GM23248 (cell line): ENCODE measurements at regions not wholly inside any gene's neighbourhood (a gene's known extent, or its start where the extent isn't known, plus 50 kb on each side); places are given as distances from the start of the nearest gene placed in this dataset.

Source experiments
- DNase-seq: peaks from one replicate; pipeline ENCODE4 v3.0.0-alpha.2; 2015
- H2AFZ ChIP-seq: fragments of 200-600 bp; sonication (generic); 2 replicates; pipeline ENCODE4 v1.6.1; 2016; ENCODE audit warnings: antibody characterized with exemption
- H3F3A ChIP-seq: fragments of 200-600 bp; sonication (generic); 2 replicates; pipeline ENCODE4 v1.6.1; 2016; ENCODE audit warnings: mild to moderate bottlenecking, antibody characterized with exemption, mixed run types; ENCODE audit not compliant: insufficient read depth
- H3K27ac ChIP-seq: fragments of 200-600 bp; sonication (generic); 2 replicates; pipeline ENCODE4 v1.5.1; 2016; ENCODE audit warnings: mild to moderate bottlenecking
- H3K27me3 ChIP-seq: fragments of 200-600 bp; sonication (generic); replicated peaks from 2 replicates; pipeline ENCODE4 v1.6.1; 2016; ENCODE audit warnings: mild to moderate bottlenecking; ENCODE audit not compliant: insufficient read depth
- H3K36me3 ChIP-seq: fragments of 200-600 bp; sonication (generic); 2 replicates; pipeline ENCODE4 v1.6.1; 2016; ENCODE audit warnings: low read depth, mild to moderate bottlenecking
- H3K4me1 ChIP-seq: fragments of 200-600 bp; sonication (generic); 2 replicates; pipeline ENCODE4 v1.6.1; 2016; ENCODE audit warnings: mild to moderate bottlenecking; ENCODE audit not compliant: insufficient read depth
- H3K4me2 ChIP-seq: fragments of 200-600 bp; sonication (generic); one replicate; pipeline ENCODE4 v1.6.1; 2016; ENCODE audit warnings: mild to moderate bottlenecking; ENCODE audit not compliant: unreplicated experiment
- H3K4me3 ChIP-seq: fragments of 200-600 bp; sonication (generic); 2 replicates; pipeline ENCODE4 v1.5.1; 2016; ENCODE audit warnings: mild to moderate bottlenecking
- H3K79me2 ChIP-seq: fragments of 200-600 bp; sonication (generic); 2 replicates; pipeline ENCODE4 v1.6.1; 2016; ENCODE audit warnings: mild to moderate bottlenecking; ENCODE audit not compliant: insufficient read depth
- H3K9ac ChIP-seq: fragments of 200-600 bp; sonication (generic); 2 replicates; pipeline ENCODE4 v1.6.1; 2016; ENCODE audit warnings: mild to moderate bottlenecking
- H3K9me2 ChIP-seq: fragments of 200-600 bp; sonication (generic); 2 replicates; pipeline ENCODE4 v1.6.1; 2016; ENCODE audit warnings: mixed run types, mild to moderate bottlenecking, moderate library complexity; ENCODE audit not compliant: insufficient read depth
- H3K9me3 ChIP-seq: fragments of 200-600 bp; sonication (generic); one replicate; pipeline ENCODE4 v1.6.1; 2017; ENCODE audit warnings: low read depth
- H4K20me1 ChIP-seq: fragments of 200-600 bp; sonication (generic); 2 replicates; pipeline ENCODE4 v1.6.0; 2016; ENCODE audit not compliant: insufficient read depth
- EZH2 ChIP-seq: fragments of 200-600 bp; sonication (generic); IDR thresholded peaks from 2 replicates; pipeline ENCODE4 v1.6.1; 2018; ENCODE audit warnings: antibody characterized with exemption, mild to moderate bottlenecking; ENCODE audit not compliant: insufficient read depth, poor library complexity, severe bottlenecking
- EZH2phosphoT487 ChIP-seq: fragments of 200-600 bp; sonication (generic); IDR thresholded peaks from 2 replicates; pipeline ENCODE4 v1.6.1; 2018; ENCODE audit warnings: antibody characterized with exemption, moderate library complexity, mild to moderate bottlenecking, low read depth; ENCODE audit not compliant: insufficient read depth
- WGBS, 2 experiments: methylation state at CpG; one replicate each; pipeline ENCODE4 v1.1.6; 2015 to 2017; ENCODE audit warnings: low lambda C conversion rate in 2 of 2, low coverage in 1 of 2; ENCODE audit errors: missing lambda C conversion rate in 2 of 2; 5-methylcytosine and 5-hydroxymethylcytosine counted together
- in situ Hi-C: fragments of 300-500 bp; cut with MboI; formaldehyde crosslinking; loops from 2 replicates; pipeline ENCODE4 v1.15.0; 2020

GRCh38 chr3:159786489-159787177, 202.0 kb upstream of the IL12A start:
- H3K36me3 ChIP-seq = no peaks in the 10 kb centered on the region
- H3K4me1 ChIP-seq = peaks cover 41% of the 10 kb centered on the region
- H2AFZ ChIP-seq = no peak overlapping the region
- no peak overlapping the region for H3K4me3 ChIP-seq
- H3K9ac ChIP-seq = peak overlapping the region; percentile 29
- peaks cover 100% of the 10 kb centered on the region for H3K79me2 ChIP-seq
- no peaks in the 10 kb centered on the region for H3K27me3 ChIP-seq
- peak overlapping the region; percentile 72 for H3K4me2 ChIP-seq
- WGBS, 2 experiments = 87 to 88% methylated on average over 9 of the region's 9 CpGs
- H3F3A ChIP-seq = peaks cover 23% of the 10 kb centered on the region
- TF ChIP-seq EZH2 (no peak), EZH2phosphoT487 (no peak)
- in situ Hi-C loops = no loop called here
- H3K27ac ChIP-seq = peak overlapping the region; percentile 58
- H3K9me2 ChIP-seq = no peaks in the 10 kb centered on the region
- H4K20me1 ChIP-seq = no peaks in the 10 kb centered on the region
- no peak for DNase-seq
- H3K9me3 ChIP-seq = no peaks in the 10 kb centered on the region

DNA sequence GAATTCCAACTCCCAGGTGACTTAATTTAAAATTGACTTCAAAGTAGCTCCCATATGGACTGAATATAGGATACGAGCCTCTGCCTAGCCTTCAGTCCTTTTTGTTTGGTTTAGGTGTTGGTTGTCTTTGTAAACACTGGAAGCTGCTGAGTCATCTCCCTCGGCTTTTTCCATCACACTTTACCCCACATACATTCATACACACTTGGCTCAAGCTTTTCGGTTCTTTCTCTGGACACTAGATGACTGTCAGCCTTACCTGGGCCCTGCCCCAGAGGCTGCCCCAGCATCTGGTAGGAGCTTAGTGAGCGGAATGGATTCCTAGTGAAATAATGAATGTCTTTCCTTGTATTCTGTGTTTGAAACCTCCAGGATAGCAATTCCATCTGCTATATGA, 201.5 kb upstream of the IL12A start:
- peak; percentile 84 for DNase-seq
- Histone ChIP-seq H3F3A (peaks cover 23% of the 10 kb centered on the region), H3K36me3 (no peaks in the 10 kb centered on the region), H4K20me1 (no peaks in the 10 kb centered on the region), H3K4me2 (peak overlapping the region; percentile 72), H2AFZ (no peak overlapping the region), H3K4me1 (peaks cover 47% of the 10 kb centered on the region), H3K9me2 (no peaks in the 10 kb centered on the region), H3K9me3 (no peaks in the 10 kb centered on the region), H3K27ac (peak overlapping the region; percentile 58), H3K27me3 (no peaks in the 10 kb centered on the region), H3K79me2 (peaks cover 100% of the 10 kb centered on the region), H3K9ac (peak overlapping the region; percentile 29), H3K4me3 (no peak overlapping the region)
- 29 to 30% methylated on average over 4 of the region's 4 CpGs for WGBS, 2 experiments
- in situ Hi-C loops = no loop called here
- TF ChIP-seq EZH2phosphoT487 = no peak
- TF ChIP-seq EZH2 = no peak

DNA sequence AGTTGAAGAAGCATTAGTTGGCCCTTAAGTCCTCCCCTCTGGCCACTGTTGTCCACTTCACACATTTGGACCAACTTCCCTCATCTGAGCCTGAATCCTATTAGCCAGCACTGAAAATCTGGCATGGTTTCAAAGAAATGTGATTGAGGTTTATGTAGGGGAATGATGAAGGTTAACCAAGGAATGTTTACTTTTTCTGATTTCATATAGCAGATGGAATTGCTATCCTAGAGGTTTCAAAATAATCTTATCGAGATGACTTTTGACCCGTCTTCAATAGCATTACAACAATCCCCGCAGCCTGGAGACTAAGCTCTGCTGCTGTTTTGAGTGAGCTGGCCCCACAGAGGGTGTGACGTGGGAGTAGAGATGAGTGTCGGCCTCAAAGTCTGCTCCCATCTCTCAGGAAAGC, 200.8 kb upstream of the IL12A start:
- Histone ChIP-seq H3K27ac (peak overlapping the region; percentile 58), H2AFZ (no peak overlapping the region), H3K4me3 (no peak overlapping the region), H3K9me2 (no peaks in the 10 kb centered on the region), H3K9me3 (no peaks in the 10 kb centered on the region), H3K27me3 (no peaks in the 10 kb centered on the region), H3K79me2 (peaks cover 100% of the 10 kb centered on the region), H3K9ac (peak overlapping the region; percentile 18; the same call in 1 of the 2 replicates), H3K4me1 (peaks cover 50% of the 10 kb centered on the region), H3K4me2 (peak overlapping the region; percentile 72), H3K36me3 (no peaks in the 10 kb centered on the region), H4K20me1 (no peaks in the 10 kb centered on the region), H3F3A (peaks cover 23% of the 10 kb centered on the region)
- WGBS, 2 experiments = 53 to 77% methylated on average over 5 of the region's 5 CpGs
- TF ChIP-seq EZH2 (no peak), EZH2phosphoT487 (no peak)
- peak; percentile 46 for DNase-seq
- in situ Hi-C loops = no loop called here

GRCh38 chr3:159788291-159788690, 200.3 kb upstream of the IL12A start:
- 98 to 100% methylated on average over 3 of the region's 3 CpGs for WGBS, 2 experiments
- no peak for TF ChIP-seq EZH2phosphoT487
- TF ChIP-seq EZH2 = no peak
- H3K4me1 ChIP-seq = peaks cover 50% of the 10 kb centered on the region
- peaks cover 100% of the 10 kb centered on the region for H3K79me2 ChIP-seq
- no peaks in the 10 kb centered on the region for H3K36me3 ChIP-seq
- H3K27me3 ChIP-seq = no peaks in the 10 kb centered on the region
- no peak overlapping the region for H3K4me3 ChIP-seq
- peaks cover 23% of the 10 kb centered on the region for H3F3A ChIP-seq
- no peaks in the 10 kb centered on the region for H3K9me2 ChIP-seq
- H3K9me3 ChIP-seq = no peaks in the 10 kb centered on the region
- no peak for DNase-seq
- in situ Hi-C loops = no loop called here
- H3K4me2 ChIP-seq = peak overlapping the region; percentile 72
- no peak overlapping the region for H2AFZ ChIP-seq
- H3K27ac ChIP-seq = peak overlapping the region; percentile 58
- H3K9ac ChIP-seq = no peak overlapping the region
- H4K20me1 ChIP-seq = no peaks in the 10 kb centered on the region
